WTC11 (cell line): ENCODE measurements at regions not wholly inside any gene's neighbourhood (a gene's known extent, or its start where the extent isn't known, plus 50 kb on each side); places are given as distances from the start of the nearest gene placed in this dataset.

Experiments
- ATAC-seq: fragments of 200-7000 bp; cut with Tn5 transposase; 2 replicates; pipeline ENCODE4 v1.10.0; 2021; ENCODE audit warnings: mild to moderate bottlenecking, moderate library complexity
- CTCF ChIA-PET: fragments of 300-600 bp; sonication (Branson Sonifier 250); formaldehyde crosslinking; loops from one replicate; lab custom pipeline; 2021; ENCODE audit warnings: antibody characterized with exemption; lab: Charles Lee
- POLR2A ChIA-PET: fragments of 350-600 bp; sonication (Branson Sonifier 250); formaldehyde crosslinking; loops from one replicate; lab custom pipeline; 2021; ENCODE audit warnings: antibody characterized with exemption; lab: Charles Lee
- DNase-seq: peaks from one replicate; pipeline ENCODE4 v3.0.0; 2021; ENCODE audit warnings: low spot score
- H3K27ac Mint-ChIP-seq: 2 replicates; pipeline ENCODE4 v1.8.0; 2021; ENCODE audit warnings: mixed read lengths
- H3K27me3 Mint-ChIP-seq: 2 replicates; pipeline ENCODE4 v1.8.0; 2021; ENCODE audit warnings: low read depth, mild to moderate bottlenecking, moderate library complexity, mixed read lengths
- H3K36me3 Mint-ChIP-seq: 2 replicates; pipeline ENCODE4 v1.8.0; 2021; ENCODE audit warnings: mixed read lengths
- H3K4me1 Mint-ChIP-seq: 2 replicates; pipeline ENCODE4 v1.8.0; 2022; ENCODE audit warnings: mixed read lengths
- H3K4me3 Mint-ChIP-seq: 2 replicates; pipeline ENCODE4 v1.8.0; 2021; ENCODE audit warnings: mild to moderate bottlenecking, moderate library complexity, mixed read lengths
- H3K9me3 Mint-ChIP-seq: 2 replicates; pipeline ENCODE4 v1.8.0; 2021; ENCODE audit warnings: mixed read lengths
- CBFB ChIP-seq: sonication (generic); formaldehyde crosslinking; IDR thresholded peaks from 2 replicates; pipeline ENCODE4 v1.8.1; 2022; ENCODE audit warnings: mild to moderate bottlenecking, low read depth, missing genetic modification reagents
- CREB1 ChIP-seq: sonication (generic); formaldehyde crosslinking; IDR thresholded peaks from 2 replicates; pipeline ENCODE4 v1.8.0; 2023; ENCODE audit warnings: mild to moderate bottlenecking, missing genetic modification reagents
- FOXK1 ChIP-seq: sonication (generic); formaldehyde crosslinking; IDR thresholded peaks from 2 replicates; pipeline ENCODE4 v1.8.0; 2022; ENCODE audit warnings: mild to moderate bottlenecking, moderate library complexity, missing genetic modification reagents
- HMGA2 ChIP-seq: fragments of 250-450 bp; sonication (Bioruptor Pico); IDR thresholded peaks from 2 replicates; pipeline ENCODE4 v1.4.0; 2021; ENCODE audit warnings: mild to moderate bottlenecking, moderate library complexity
- JUN ChIP-seq: sonication (generic); formaldehyde crosslinking; IDR thresholded peaks from 2 replicates; pipeline ENCODE4 v1.8.0; 2023; ENCODE audit warnings: mild to moderate bottlenecking, missing genetic modification reagents
- NR3C1 ChIP-seq: sonication (generic); formaldehyde crosslinking; conservative IDR thresholded peaks from 2 replicates; pipeline ENCODE4 v1.8.1; 2023; ENCODE audit warnings: low read depth, mild to moderate bottlenecking, missing genetic modification reagents
- PRRX2 ChIP-seq: fragments of 250-450 bp; sonication (Bioruptor Pico); IDR thresholded peaks from 2 replicates; pipeline ENCODE4 v1.8.0; 2021; ENCODE audit warnings: mild to moderate bottlenecking
- RORB ChIP-seq: fragments of 250-450 bp; sonication (Bioruptor Pico); IDR thresholded peaks from 2 replicates; pipeline ENCODE4 v1.9.0; 2021; ENCODE audit warnings: mild to moderate bottlenecking
- SMAD4 ChIP-seq: sonication (generic); formaldehyde crosslinking; IDR thresholded peaks from 2 replicates; pipeline ENCODE4 v1.8.0; 2022; ENCODE audit warnings: mild to moderate bottlenecking, missing genetic modification reagents
- ZBTB21 ChIP-seq: sonication (generic); formaldehyde crosslinking; IDR thresholded peaks from 2 replicates; pipeline ENCODE4 v1.8.1; 2023; ENCODE audit warnings: mild to moderate bottlenecking, missing genetic modification reagents, borderline replicate concordance
- TF ChIP-seq, protein P1 (sequence below): sonication (generic); formaldehyde crosslinking; IDR thresholded peaks from 2 replicates; pipeline ENCODE4 v1.8.0; 2022; ENCODE audit warnings: mild to moderate bottlenecking, missing genetic modification reagents
- TF ChIP-seq, protein P2 (sequence below): sonication (generic); formaldehyde crosslinking; IDR thresholded peaks from 2 replicates; pipeline ENCODE4 v1.8.1; 2023; ENCODE audit warnings: mild to moderate bottlenecking, missing genetic modification reagents, moderate library complexity
- TF ChIP-seq, protein P3 (sequence below): sonication (generic); formaldehyde crosslinking; IDR thresholded peaks from 2 replicates; pipeline ENCODE4 v1.8.1; 2022; ENCODE audit warnings: low read depth, mild to moderate bottlenecking, moderate library complexity, missing genetic modification reagents, borderline replicate concordance
- TF ChIP-seq, protein P4 (sequence below): sonication (generic); formaldehyde crosslinking; IDR thresholded peaks from 2 replicates; pipeline ENCODE4 v1.8.1; 2023; ENCODE audit warnings: mild to moderate bottlenecking, missing genetic modification reagents, borderline replicate concordance
- TF ChIP-seq, protein P5 (sequence below): sonication (generic); formaldehyde crosslinking; IDR thresholded peaks from 2 replicates; pipeline ENCODE4 v1.8.0; 2023; ENCODE audit warnings: missing genetic modification reagents, mild to moderate bottlenecking, borderline replicate concordance
- TF ChIP-seq, protein P6 (sequence below): fragments of 250-450 bp; sonication (Bioruptor Pico); IDR thresholded peaks from 2 replicates; pipeline ENCODE4 v1.9.0; 2021; ENCODE audit warnings: mild to moderate bottlenecking
- TF ChIP-seq, protein P7 (sequence below): fragments of 200-600 bp; IDR thresholded peaks from 2 replicates; pipeline ENCODE4 v1.8.0; 2022; ENCODE audit warnings: antibody characterized with exemption

DNA sequence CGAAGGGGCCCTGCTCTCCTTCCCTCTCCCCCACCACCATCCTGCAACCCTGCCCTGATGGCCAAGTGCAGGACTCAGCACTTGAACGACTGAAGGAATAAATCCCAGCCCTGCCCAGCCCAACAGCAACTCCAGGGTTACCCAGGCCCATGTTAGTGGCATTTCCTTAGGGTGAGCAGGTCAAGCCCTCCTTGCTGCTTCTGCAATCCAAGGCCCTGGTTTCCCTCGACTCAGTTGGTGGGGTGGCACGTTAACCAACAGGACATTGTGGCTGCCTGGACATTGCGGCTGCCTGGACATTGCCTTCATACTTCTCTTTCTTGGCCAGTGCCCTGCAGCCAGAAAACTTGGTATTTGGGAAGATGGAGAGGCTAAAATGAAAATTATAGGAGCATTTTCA is 141.4 kb downstream of the TRIM29 start:
- Mint-ChIP-seq H3K9me3 (peaks cover 15% of the 10 kb centered on the region), H3K4me1 (peaks cover 23% of the 10 kb centered on the region), H3K27ac (no peak overlapping the region), H3K27me3 (peaks cover 6% of the 10 kb centered on the region; the same call in 1 of the 2 replicates), H3K36me3 (no peaks in the 10 kb centered on the region), H3K4me3 (no peak overlapping the region)
- ChIA-PET CTCF (no interaction called here), POLR2A (no interaction called here)
- TF ChIP-seq, protein P1, sequence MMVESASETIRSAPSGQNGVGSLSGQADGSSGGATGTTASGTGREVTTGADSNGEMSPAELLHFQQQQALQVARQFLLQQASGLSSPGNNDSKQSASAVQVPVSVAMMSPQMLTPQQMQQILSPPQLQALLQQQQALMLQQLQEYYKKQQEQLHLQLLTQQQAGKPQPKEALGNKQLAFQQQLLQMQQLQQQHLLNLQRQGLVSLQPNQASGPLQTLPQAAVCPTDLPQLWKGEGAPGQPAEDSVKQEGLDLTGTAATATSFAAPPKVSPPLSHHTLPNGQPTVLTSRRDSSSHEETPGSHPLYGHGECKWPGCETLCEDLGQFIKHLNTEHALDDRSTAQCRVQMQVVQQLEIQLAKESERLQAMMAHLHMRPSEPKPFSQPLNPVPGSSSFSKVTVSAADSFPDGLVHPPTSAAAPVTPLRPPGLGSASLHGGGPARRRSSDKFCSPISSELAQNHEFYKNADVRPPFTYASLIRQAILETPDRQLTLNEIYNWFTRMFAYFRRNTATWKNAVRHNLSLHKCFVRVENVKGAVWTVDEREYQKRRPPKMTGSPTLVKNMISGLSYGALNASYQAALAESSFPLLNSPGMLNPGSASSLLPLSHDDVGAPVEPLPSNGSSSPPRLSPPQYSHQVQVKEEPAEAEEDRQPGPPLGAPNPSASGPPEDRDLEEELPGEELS (CRISPR knock-in tag) = no peak
- TF ChIP-seq, protein P2, sequence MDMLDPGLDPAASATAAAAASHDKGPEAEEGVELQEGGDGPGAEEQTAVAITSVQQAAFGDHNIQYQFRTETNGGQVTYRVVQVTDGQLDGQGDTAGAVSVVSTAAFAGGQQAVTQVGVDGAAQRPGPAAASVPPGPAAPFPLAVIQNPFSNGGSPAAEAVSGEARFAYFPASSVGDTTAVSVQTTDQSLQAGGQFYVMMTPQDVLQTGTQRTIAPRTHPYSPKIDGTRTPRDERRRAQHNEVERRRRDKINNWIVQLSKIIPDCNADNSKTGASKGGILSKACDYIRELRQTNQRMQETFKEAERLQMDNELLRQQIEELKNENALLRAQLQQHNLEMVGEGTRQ (CRISPR knock-in tag) = no peak
- no peak for TF ChIP-seq HMGA2 (CRISPR knock-in tag)
- TF ChIP-seq, protein P3, sequence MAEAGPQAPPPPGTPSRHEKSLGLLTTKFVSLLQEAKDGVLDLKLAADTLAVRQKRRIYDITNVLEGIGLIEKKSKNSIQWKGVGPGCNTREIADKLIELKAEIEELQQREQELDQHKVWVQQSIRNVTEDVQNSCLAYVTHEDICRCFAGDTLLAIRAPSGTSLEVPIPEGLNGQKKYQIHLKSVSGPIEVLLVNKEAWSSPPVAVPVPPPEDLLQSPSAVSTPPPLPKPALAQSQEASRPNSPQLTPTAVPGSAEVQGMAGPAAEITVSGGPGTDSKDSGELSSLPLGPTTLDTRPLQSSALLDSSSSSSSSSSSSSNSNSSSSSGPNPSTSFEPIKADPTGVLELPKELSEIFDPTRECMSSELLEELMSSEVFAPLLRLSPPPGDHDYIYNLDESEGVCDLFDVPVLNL (CRISPR knock-in tag) = no peak
- no peak for TF ChIP-seq SMAD4 (CRISPR knock-in tag)
- TF ChIP-seq, protein P4, sequence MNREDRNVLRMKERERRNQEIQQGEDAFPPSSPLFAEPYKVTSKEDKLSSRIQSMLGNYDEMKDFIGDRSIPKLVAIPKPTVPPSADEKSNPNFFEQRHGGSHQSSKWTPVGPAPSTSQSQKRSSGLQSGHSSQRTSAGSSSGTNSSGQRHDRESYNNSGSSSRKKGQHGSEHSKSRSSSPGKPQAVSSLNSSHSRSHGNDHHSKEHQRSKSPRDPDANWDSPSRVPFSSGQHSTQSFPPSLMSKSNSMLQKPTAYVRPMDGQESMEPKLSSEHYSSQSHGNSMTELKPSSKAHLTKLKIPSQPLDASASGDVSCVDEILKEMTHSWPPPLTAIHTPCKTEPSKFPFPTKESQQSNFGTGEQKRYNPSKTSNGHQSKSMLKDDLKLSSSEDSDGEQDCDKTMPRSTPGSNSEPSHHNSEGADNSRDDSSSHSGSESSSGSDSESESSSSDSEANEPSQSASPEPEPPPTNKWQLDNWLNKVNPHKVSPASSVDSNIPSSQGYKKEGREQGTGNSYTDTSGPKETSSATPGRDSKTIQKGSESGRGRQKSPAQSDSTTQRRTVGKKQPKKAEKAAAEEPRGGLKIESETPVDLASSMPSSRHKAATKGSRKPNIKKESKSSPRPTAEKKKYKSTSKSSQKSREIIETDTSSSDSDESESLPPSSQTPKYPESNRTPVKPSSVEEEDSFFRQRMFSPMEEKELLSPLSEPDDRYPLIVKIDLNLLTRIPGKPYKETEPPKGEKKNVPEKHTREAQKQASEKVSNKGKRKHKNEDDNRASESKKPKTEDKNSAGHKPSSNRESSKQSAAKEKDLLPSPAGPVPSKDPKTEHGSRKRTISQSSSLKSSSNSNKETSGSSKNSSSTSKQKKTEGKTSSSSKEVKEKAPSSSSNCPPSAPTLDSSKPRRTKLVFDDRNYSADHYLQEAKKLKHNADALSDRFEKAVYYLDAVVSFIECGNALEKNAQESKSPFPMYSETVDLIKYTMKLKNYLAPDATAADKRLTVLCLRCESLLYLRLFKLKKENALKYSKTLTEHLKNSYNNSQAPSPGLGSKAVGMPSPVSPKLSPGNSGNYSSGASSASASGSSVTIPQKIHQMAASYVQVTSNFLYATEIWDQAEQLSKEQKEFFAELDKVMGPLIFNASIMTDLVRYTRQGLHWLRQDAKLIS (CRISPR knock-in tag) = no peak
- no peak for TF ChIP-seq FOXK1
- TF ChIP-seq RORB (CRISPR knock-in tag) = no peak
- TF ChIP-seq, protein P5, sequence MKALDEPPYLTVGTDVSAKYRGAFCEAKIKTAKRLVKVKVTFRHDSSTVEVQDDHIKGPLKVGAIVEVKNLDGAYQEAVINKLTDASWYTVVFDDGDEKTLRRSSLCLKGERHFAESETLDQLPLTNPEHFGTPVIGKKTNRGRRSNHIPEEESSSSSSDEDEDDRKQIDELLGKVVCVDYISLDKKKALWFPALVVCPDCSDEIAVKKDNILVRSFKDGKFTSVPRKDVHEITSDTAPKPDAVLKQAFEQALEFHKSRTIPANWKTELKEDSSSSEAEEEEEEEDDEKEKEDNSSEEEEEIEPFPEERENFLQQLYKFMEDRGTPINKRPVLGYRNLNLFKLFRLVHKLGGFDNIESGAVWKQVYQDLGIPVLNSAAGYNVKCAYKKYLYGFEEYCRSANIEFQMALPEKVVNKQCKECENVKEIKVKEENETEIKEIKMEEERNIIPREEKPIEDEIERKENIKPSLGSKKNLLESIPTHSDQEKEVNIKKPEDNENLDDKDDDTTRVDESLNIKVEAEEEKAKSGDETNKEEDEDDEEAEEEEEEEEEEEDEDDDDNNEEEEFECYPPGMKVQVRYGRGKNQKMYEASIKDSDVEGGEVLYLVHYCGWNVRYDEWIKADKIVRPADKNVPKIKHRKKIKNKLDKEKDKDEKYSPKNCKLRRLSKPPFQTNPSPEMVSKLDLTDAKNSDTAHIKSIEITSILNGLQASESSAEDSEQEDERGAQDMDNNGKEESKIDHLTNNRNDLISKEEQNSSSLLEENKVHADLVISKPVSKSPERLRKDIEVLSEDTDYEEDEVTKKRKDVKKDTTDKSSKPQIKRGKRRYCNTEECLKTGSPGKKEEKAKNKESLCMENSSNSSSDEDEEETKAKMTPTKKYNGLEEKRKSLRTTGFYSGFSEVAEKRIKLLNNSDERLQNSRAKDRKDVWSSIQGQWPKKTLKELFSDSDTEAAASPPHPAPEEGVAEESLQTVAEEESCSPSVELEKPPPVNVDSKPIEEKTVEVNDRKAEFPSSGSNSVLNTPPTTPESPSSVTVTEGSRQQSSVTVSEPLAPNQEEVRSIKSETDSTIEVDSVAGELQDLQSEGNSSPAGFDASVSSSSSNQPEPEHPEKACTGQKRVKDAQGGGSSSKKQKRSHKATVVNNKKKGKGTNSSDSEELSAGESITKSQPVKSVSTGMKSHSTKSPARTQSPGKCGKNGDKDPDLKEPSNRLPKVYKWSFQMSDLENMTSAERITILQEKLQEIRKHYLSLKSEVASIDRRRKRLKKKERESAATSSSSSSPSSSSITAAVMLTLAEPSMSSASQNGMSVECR (CRISPR knock-in tag) = no peak
- TF ChIP-seq JUN (CRISPR knock-in tag) = no peak
- DNase-seq (no peak), ATAC-seq (no peak)

DNA sequence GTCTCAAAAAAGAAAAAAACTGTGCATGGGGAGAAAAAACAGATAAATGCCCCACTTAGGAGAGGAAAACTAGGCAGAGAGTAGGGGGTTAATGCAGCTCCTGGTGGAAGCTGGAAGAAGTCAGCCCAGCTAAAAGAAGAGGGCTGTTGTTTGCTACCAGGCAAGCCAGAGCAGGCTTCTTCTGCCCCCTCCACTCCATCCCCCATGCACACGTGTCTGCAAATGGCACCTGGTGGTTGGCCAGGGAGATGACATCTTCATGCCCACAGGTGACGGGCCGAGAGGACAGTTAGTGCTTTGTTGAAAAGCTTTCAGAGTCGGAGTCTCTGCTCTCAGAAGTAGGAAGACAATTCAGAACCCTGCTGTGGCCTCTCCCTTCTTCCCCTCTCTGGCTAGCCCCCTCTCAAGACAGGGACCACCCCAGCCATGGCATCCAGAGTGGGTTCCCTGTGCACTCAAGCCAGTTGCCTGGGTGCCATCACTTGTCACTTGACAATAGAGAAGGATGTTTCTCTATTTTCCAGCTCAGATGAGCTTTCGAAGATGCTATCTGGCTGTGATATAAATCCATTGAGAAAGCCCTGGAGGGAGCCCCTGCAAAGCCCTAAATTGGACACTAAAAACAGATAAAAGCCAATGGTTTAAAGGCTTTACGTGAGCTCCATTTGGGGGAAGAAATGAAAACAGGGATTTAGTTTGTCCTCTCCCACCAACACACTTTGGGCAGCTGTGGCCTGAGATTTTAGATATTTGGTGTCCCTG is 142.0 kb downstream of the TRIM29 start:
- Mint-ChIP-seq H3K27me3 (peaks cover 6% of the 10 kb centered on the region; the same call in 1 of the 2 replicates), H3K4me3 (no peak overlapping the region), H3K36me3 (no peaks in the 10 kb centered on the region), H3K27ac (no peak overlapping the region), H3K9me3 (peaks cover 15% of the 10 kb centered on the region), H3K4me1 (peaks cover 22% of the 10 kb centered on the region)
- DNase-seq = no peak
- CTCF ChIA-PET = interaction anchor here (1.2 kb wide), 1 partner anchor 113 kb away, joined by 3 read pairs; no protein-coding TSS in a partner anchor
- no peak for ATAC-seq
- POLR2A ChIA-PET = no interaction called here
- TF ChIP-seq, protein P6, sequence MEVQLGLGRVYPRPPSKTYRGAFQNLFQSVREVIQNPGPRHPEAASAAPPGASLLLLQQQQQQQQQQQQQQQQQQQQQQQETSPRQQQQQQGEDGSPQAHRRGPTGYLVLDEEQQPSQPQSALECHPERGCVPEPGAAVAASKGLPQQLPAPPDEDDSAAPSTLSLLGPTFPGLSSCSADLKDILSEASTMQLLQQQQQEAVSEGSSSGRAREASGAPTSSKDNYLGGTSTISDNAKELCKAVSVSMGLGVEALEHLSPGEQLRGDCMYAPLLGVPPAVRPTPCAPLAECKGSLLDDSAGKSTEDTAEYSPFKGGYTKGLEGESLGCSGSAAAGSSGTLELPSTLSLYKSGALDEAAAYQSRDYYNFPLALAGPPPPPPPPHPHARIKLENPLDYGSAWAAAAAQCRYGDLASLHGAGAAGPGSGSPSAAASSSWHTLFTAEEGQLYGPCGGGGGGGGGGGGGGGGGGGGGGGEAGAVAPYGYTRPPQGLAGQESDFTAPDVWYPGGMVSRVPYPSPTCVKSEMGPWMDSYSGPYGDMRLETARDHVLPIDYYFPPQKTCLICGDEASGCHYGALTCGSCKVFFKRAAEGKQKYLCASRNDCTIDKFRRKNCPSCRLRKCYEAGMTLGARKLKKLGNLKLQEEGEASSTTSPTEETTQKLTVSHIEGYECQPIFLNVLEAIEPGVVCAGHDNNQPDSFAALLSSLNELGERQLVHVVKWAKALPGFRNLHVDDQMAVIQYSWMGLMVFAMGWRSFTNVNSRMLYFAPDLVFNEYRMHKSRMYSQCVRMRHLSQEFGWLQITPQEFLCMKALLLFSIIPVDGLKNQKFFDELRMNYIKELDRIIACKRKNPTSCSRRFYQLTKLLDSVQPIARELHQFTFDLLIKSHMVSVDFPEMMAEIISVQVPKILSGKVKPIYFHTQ = no peak
- TF ChIP-seq ZBTB21 (CRISPR knock-in tag) (no peak), NR3C1 (CRISPR knock-in tag) (no peak), HMGA2 (CRISPR knock-in tag) (no peak), CREB1 (CRISPR knock-in tag) (no peak), CBFB (CRISPR knock-in tag) (no peak), PRRX2 (no peak)
- TF ChIP-seq, protein P7, sequence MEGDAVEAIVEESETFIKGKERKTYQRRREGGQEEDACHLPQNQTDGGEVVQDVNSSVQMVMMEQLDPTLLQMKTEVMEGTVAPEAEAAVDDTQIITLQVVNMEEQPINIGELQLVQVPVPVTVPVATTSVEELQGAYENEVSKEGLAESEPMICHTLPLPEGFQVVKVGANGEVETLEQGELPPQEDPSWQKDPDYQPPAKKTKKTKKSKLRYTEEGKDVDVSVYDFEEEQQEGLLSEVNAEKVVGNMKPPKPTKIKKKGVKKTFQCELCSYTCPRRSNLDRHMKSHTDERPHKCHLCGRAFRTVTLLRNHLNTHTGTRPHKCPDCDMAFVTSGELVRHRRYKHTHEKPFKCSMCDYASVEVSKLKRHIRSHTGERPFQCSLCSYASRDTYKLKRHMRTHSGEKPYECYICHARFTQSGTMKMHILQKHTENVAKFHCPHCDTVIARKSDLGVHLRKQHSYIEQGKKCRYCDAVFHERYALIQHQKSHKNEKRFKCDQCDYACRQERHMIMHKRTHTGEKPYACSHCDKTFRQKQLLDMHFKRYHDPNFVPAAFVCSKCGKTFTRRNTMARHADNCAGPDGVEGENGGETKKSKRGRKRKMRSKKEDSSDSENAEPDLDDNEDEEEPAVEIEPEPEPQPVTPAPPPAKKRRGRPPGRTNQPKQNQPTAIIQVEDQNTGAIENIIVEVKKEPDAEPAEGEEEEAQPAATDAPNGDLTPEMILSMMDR = no peak
